Ramos (cell line): ENCODE measurements at regions not wholly inside any gene's neighbourhood (a gene's known extent, or its start where the extent isn't known, plus 50 kb on each side); places are given as distances from the start of the nearest gene placed in this dataset.

ENCODE experiments used
- in situ Hi-C: fragments of 300-500 bp; cut with MboI; formaldehyde crosslinking; loops from one replicate; pipeline ENCODE4 v1.14.3; 2022; ENCODE audit warnings: low sequenced_read_pairs; ENCODE audit not compliant: unreplicated experiment

GRCh38 chr9:89719202-89719601 lies 114.4 kb downstream of the GADD45G start:
- in situ Hi-C loops = no loop called here

GRCh38 chr9:89720696-89721175 lies 115.9 kb downstream of the GADD45G start:
- in situ Hi-C loops = no loop called here

GRCh38 chr9:89721176-89721700 lies 116.4 kb downstream of the GADD45G start:
- in situ Hi-C loops = no loop called here

- in situ Hi-C loops = no loop called here
Measured at GRCh38 chr9:89721971-89722530, 117.2 kb downstream of the GADD45G start.

- in situ Hi-C loops = no loop called here
Measured at GRCh38 chr9:89722712-89723111, 117.9 kb downstream of the GADD45G start.

- in situ Hi-C loops = no loop called here
Measured at GRCh38 chr9:89723469-89724100, 118.8 kb downstream of the GADD45G start.

- in situ Hi-C loops = no loop called here
Measured at GRCh38 chr9:89724659-89725058, 119.8 kb downstream of the GADD45G start.

- in situ Hi-C loops = no loop called here
Measured at GRCh38 chr9:89725271-89725670, 120.5 kb downstream of the GADD45G start.

- in situ Hi-C loops = no loop called here
Measured at GRCh38 chr9:89729954-89730530, 125.2 kb downstream of the GADD45G start.

GRCh38 chr9:89730715-89731114 lies 125.9 kb downstream of the GADD45G start:
- in situ Hi-C loops = no loop called here

- in situ Hi-C loops = no loop called here
Measured at GRCh38 chr9:89731262-89732182, 126.7 kb downstream of the GADD45G start.

GRCh38 chr9:89732295-89732938 lies 127.6 kb downstream of the GADD45G start:
- in situ Hi-C loops = no loop called here

GRCh38 chr9:89732939-89733324 lies 128.1 kb downstream of the GADD45G start:
- in situ Hi-C loops = no loop called here

- in situ Hi-C loops = no loop called here
Measured at GRCh38 chr9:89734600-89735041, 129.8 kb downstream of the GADD45G start.

GRCh38 chr9:89738137-89738932 lies 133.5 kb downstream of the GADD45G start:
- in situ Hi-C loops = no loop called here

GRCh38 chr9:89739511-89739910 lies 134.7 kb downstream of the GADD45G start:
- in situ Hi-C loops = no loop called here

GRCh38 chr9:89739916-89740315 lies 135.1 kb downstream of the GADD45G start:
- in situ Hi-C loops = no loop called here

GRCh38 chr9:89740722-89741121 lies 135.9 kb downstream of the GADD45G start:
- in situ Hi-C loops = no loop called here

GRCh38 chr9:89742660-89743059 lies 137.8 kb downstream of the GADD45G start:
- in situ Hi-C loops = no loop called here
